Lung (tissue), 11 donors: ENCODE measurements at regions not wholly inside any gene's neighbourhood (a gene's known extent, or its start where the extent isn't known, plus 50 kb on each side); places are given as distances from the start of the nearest gene placed in this dataset.
"Not testable (repeated sequence)": the region's sequence is repeated elsewhere in the genome, so short reads cannot be mapped to it uniquely, and the experiment has no call there.

Source experiments
- ATAC-seq: fragments of 200-7000 bp; cut with Tn5 transposase; one replicate; pipeline ENCODE4 v1.9.1; 2020; ENCODE audit warnings: moderate number of reproducible peaks; ENCODE audit not compliant: insufficient read depth, low FRiP score
- DNase-seq, 3 donors: peaks; one replicate each; pipeline ENCODE4 v3.0.0-alpha.2; 2013 to 2017
- H3K27ac ChIP-seq, 2 donors: one replicate each; pipeline ENCODE4 v1.5.1; 2013; ENCODE audit warnings: mild to moderate bottlenecking in 2 of 2, moderate library complexity in 2 of 2, control low read depth in 1 of 2, inconsistent platforms in 1 of 2, low read depth in 1 of 2, low read length in 1 of 2
- H3K27me3 ChIP-seq, 3 donors: one replicate each; pipeline ENCODE4 v1.5.1; 2013; ENCODE audit warnings: low read length in 2 of 3; ENCODE audit not compliant: control insufficient read depth in 3 of 3, insufficient read depth in 3 of 3
- H3K36me3 ChIP-seq, 4 donors: one replicate each; pipeline ENCODE4 v1.5.1; 2013; ENCODE audit warnings: low read length in 4 of 4, mild to moderate bottlenecking in 1 of 4, moderate library complexity in 1 of 4; ENCODE audit not compliant: control insufficient read depth in 4 of 4, insufficient read depth in 4 of 4
- H3K4me1 ChIP-seq, 5 donors: one replicate each; pipeline ENCODE4 v1.5.1; 2013; ENCODE audit warnings: low read length in 5 of 5, mild to moderate bottlenecking in 2 of 5, moderate library complexity in 1 of 5; ENCODE audit not compliant: control insufficient read depth in 5 of 5, insufficient read depth in 5 of 5
- H3K4me3 ChIP-seq: one replicate; pipeline ENCODE4 v1.5.1; 2013; ENCODE audit warnings: mild to moderate bottlenecking, control low read depth, moderate library complexity
- H3K9ac ChIP-seq, 2 donors: one replicate each; pipeline ENCODE4 v1.5.1; 2013; ENCODE audit warnings: low read length in 2 of 2, control low read depth in 1 of 2; ENCODE audit not compliant: insufficient read depth in 1 of 2
- H3K9me3 ChIP-seq, 4 donors: one replicate each; pipeline ENCODE4 v1.5.1; 2013; ENCODE audit warnings: low read length in 3 of 4, mild to moderate bottlenecking in 1 of 4, moderate library complexity in 1 of 4; ENCODE audit not compliant: control insufficient read depth in 4 of 4, insufficient read depth in 3 of 4
- CTCF ChIP-seq: IDR thresholded peaks from 2 replicates; pipeline ENCODE4 v1.5.1; 2012; ENCODE audit warnings: mild to moderate bottlenecking; ENCODE audit errors: control extremely low read depth, extremely low read depth
- WGBS, 2 donors: extraction: QIAGEN DNeasy Blood & Tissue Kit; methylation state at CpG; one replicate each; pipeline ENCODE4 v1.1.7; 2013; 5-methylcytosine and 5-hydroxymethylcytosine counted together
- donor health status: control.
- donor health status: control.
- donor health status: Bipolar disorder and iron deficiency.
- donor health status: healthy.
- donor health status: DM: yes; HTN: yes; CAD: no.

- ATAC-seq, result no peak
- Histone ChIP-seq H3K36me3 (no peaks in the 10 kb centered on the region), H3K9me3 (peaks cover 0 to 1% (median 0%) of the 10 kb centered on the region in 4 donors), H3K4me3 (no peak overlapping the region), H3K27me3 (no peaks in the 10 kb centered on the region), H3K4me1 (peaks cover 0 to 14% (median 0%) of the 10 kb centered on the region in 5 donors), H3K9ac (no peak overlapping the region), H3K27ac (no peak overlapping the region)
- 68 to 80% methylated on average over 4 of the region's 4 CpGs for WGBS, 2 donors
- DNase-seq, result peak; percentile 25 to 78 (median 66)
- TF ChIP-seq CTCF, result no peak
Observed at GRCh38 chr2:129550536-129550935, 428.9 kb upstream of the RAB6C start.

GRCh38 chr2:129554373-129554772 lies 425.1 kb upstream of the RAB6C start:
- DNase-seq, result no peak
- ATAC-seq, result no peak
- peaks cover 0 to 14% (median 0%) of the 10 kb centered on the region in 5 donors for H3K4me1 ChIP-seq
- H3K4me3 ChIP-seq, result no peak overlapping the region
- no peak overlapping the region for H3K9ac ChIP-seq
- no peak overlapping the region for H3K27ac ChIP-seq
- H3K9me3 ChIP-seq, result peaks cover 0 to 7% (median 0%) of the 10 kb centered on the region in 4 donors
- TF ChIP-seq CTCF, result no peak
- no peaks in the 10 kb centered on the region for H3K36me3 ChIP-seq
- H3K27me3 ChIP-seq, result no peaks in the 10 kb centered on the region
- 40 to 42% methylated on average over 3 of the region's 3 CpGs for WGBS, 2 donors

GRCh38 chr2:129559101-129559500 lies 420.4 kb upstream of the RAB6C start:
- H3K36me3 ChIP-seq, result no peaks in the 10 kb centered on the region
- no peak overlapping the region for H3K4me3 ChIP-seq
- no peak for TF ChIP-seq CTCF
- no peaks in the 10 kb centered on the region for H3K27me3 ChIP-seq
- no peaks in the 10 kb centered on the region for H3K4me1 ChIP-seq
- DNase-seq (no peak), ATAC-seq (no peak)
- H3K27ac ChIP-seq, result no peak overlapping the region
- peaks cover 0 to 15% (median 0%) of the 10 kb centered on the region in 4 donors for H3K9me3 ChIP-seq
- H3K9ac ChIP-seq, result no peak overlapping the region
- WGBS, 2 donors, result 70 to 71% methylated on average over 8 of the region's 8 CpGs

GRCh38 chr2:129565551-129566109 lies 413.8 kb upstream of the RAB6C start:
- Histone ChIP-seq H3K27me3 (no peaks in the 10 kb centered on the region), H3K36me3 (no peaks in the 10 kb centered on the region), H3K9me3 (peaks cover 0 to 4% (median under 1%) of the 10 kb centered on the region in 4 donors), H3K4me3 (no peak overlapping the region), H3K9ac (no peak overlapping the region), H3K27ac (no peak overlapping the region), H3K4me1 (peaks cover 0 to 7% (median 0%) of the 10 kb centered on the region in 5 donors)
- no peak for ATAC-seq
- no peak for TF ChIP-seq CTCF
- peak in 1 of 3 donors; percentile 54 for DNase-seq
- 48 to 54% methylated on average over 5 of the region's 5 CpGs for WGBS, 2 donors

GRCh38 chr2:129570812-129571211 lies 408.7 kb upstream of the RAB6C start:
- H3K9me3 ChIP-seq, H3K27ac ChIP-seq, H3K4me3 ChIP-seq, H3K4me1 ChIP-seq, DNase-seq, ATAC-seq, H3K36me3 ChIP-seq, H3K27me3 ChIP-seq, H3K9ac ChIP-seq: not testable (repeated sequence)
- WGBS, 2 donors, result 97 to 98% methylated on average over 2 of the region's 2 CpGs
